ENCODE measurements at regions not wholly inside any gene's neighbourhood (a gene's known extent, or its start where the extent isn't known, plus 50 kb on each side); places are given as distances from the start of the nearest gene placed in this dataset.

DNA sequence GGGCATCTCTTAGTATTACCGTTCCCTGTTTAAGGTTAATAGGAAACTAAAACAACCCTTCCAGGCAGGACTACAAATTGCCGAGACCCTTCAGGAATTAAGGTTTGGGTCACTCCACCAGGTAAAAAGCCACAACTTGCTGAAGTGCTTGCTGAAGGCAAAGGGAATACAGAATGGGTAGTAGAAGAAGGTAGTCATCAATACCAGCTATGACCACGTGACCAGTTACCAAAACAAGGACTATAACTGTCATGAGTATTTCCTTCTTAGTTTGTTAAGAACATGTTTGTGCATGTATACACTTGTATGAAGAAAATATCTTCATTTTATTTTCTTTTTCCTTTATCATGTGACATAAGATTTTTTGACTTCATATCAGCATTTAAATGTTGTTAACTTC lies 578.7 kb upstream of the FBXO33 start:
- TF ChIP-seq, protein P1, sequence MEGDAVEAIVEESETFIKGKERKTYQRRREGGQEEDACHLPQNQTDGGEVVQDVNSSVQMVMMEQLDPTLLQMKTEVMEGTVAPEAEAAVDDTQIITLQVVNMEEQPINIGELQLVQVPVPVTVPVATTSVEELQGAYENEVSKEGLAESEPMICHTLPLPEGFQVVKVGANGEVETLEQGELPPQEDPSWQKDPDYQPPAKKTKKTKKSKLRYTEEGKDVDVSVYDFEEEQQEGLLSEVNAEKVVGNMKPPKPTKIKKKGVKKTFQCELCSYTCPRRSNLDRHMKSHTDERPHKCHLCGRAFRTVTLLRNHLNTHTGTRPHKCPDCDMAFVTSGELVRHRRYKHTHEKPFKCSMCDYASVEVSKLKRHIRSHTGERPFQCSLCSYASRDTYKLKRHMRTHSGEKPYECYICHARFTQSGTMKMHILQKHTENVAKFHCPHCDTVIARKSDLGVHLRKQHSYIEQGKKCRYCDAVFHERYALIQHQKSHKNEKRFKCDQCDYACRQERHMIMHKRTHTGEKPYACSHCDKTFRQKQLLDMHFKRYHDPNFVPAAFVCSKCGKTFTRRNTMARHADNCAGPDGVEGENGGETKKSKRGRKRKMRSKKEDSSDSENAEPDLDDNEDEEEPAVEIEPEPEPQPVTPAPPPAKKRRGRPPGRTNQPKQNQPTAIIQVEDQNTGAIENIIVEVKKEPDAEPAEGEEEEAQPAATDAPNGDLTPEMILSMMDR (IDR thresholded peaks at IDR 0.05; ENCODE audit: insufficient read depth, low read length, poor library complexity, severe bottlenecking), result no peak
- TF ChIP-seq EZH2phosphoT487 (conservative IDR thresholded peaks at IDR 0.05; ENCODE audit: low read length), result no peak
